BE2C (cell line): ENCODE measurements at regions not wholly inside any gene's neighbourhood (a gene's known extent, or its start where the extent isn't known, plus 50 kb on each side); places are given as distances from the start of the nearest gene placed in this dataset.

Source experiments
- DNase-seq: peaks from one replicate; pipeline ENCODE4 v3.0.0-alpha.2; 2020
- H3K27me3 ChIP-seq: fragments of 250-450 bp; sonication (Bioruptor Pico); 2 replicates; pipeline ENCODE4 v1.5.1; 2020; ENCODE audit warnings: mild to moderate bottlenecking
- H3K36me3 ChIP-seq: fragments of 250-450 bp; sonication (Bioruptor Pico); 2 replicates; pipeline ENCODE4 v1.5.1; 2020; ENCODE audit warnings: mild to moderate bottlenecking
- H3K4me1 ChIP-seq: fragments of 250-450 bp; sonication (Bioruptor Pico); 2 replicates; pipeline ENCODE4 v1.5.1; 2020
- H3K4me3 ChIP-seq: 2 replicates; pipeline ENCODE4 v1.5.1; 2011; ENCODE audit warnings: low read depth, low read length
- H3K9me3 ChIP-seq: fragments of 250-450 bp; sonication (Bioruptor Pico); 2 replicates; pipeline ENCODE4 v1.5.1; 2020
- CTCF ChIP-seq: IDR thresholded peaks from 2 replicates; pipeline ENCODE4 v1.5.1; 2012; ENCODE audit warnings: mild to moderate bottlenecking, low read depth, low read length

GRCh38 chr13:103640606-103641005 lies 574.4 kb upstream of the SLC10A2 start:
- Histone ChIP-seq H3K27me3 (no peaks in the 10 kb centered on the region), H3K4me3 (no peak overlapping the region), H3K9me3 (no peaks in the 10 kb centered on the region), H3K36me3 (no peaks in the 10 kb centered on the region), H3K4me1 (peaks cover 23% of the 10 kb centered on the region)
- DNase-seq = no peak
- no peak for TF ChIP-seq CTCF

DNA sequence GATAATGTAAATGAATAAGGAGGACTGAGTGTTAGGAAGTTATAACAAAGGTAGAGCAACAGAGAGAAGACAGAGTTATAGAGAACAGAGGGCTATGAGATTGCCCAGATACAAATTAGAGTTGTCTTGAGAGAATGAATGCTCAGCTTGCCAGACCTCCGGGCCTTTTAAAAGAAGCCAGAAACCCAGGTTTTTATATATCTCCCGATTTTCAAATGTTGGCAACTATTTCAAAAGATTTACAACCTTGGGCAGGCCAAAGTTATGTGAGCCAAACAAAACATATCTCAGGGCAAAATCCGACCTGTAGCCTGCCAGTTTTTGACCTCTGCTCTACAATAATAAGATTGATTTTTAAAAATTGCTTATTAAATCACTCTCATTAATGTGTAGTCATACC lies 573.1 kb upstream of the SLC10A2 start:
- Histone ChIP-seq H3K4me3 (no peak overlapping the region), H3K4me1 (peaks cover 23% of the 10 kb centered on the region), H3K27me3 (no peaks in the 10 kb centered on the region), H3K9me3 (no peaks in the 10 kb centered on the region), H3K36me3 (no peaks in the 10 kb centered on the region)
- no peak for TF ChIP-seq CTCF
- DNase-seq = no peak

GRCh38 chr13:103638706-103639105 lies 572.5 kb upstream of the SLC10A2 start:
- Histone ChIP-seq H3K36me3 (no peaks in the 10 kb centered on the region), H3K4me1 (peaks cover 23% of the 10 kb centered on the region), H3K4me3 (no peak overlapping the region), H3K9me3 (no peaks in the 10 kb centered on the region), H3K27me3 (no peaks in the 10 kb centered on the region)
- TF ChIP-seq CTCF = no peak
- no peak for DNase-seq

DNA sequence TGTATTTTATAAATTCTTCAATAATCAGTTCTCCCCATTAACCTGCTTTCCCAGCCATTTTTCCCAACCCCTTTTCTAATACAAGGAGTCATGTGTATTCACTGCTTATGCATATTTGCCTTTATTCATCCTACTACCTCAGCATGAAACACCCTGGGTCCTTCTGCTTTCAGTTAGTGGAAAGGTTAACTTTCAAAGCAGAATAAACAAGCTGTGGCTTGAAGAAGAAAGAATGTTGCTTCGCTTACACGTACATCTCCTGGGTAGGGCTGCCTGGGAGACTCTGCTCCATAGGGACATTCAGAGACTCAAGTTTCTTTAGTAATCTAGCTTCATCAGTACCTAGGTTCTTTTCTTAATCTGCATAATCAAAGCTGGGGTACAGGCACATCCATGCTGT lies 567.8 kb upstream of the SLC10A2 start:
- Histone ChIP-seq H3K36me3 (no peaks in the 10 kb centered on the region), H3K27me3 (no peaks in the 10 kb centered on the region), H3K4me3 (no peak overlapping the region), H3K9me3 (no peaks in the 10 kb centered on the region), H3K4me1 (peaks cover 7% of the 10 kb centered on the region)
- no peak for DNase-seq
- TF ChIP-seq CTCF = no peak

GRCh38 chr13:103625194-103625593 lies 559.0 kb upstream of the SLC10A2 start:
- no peak for TF ChIP-seq CTCF
- no peaks in the 10 kb centered on the region for H3K36me3 ChIP-seq
- H3K4me3 ChIP-seq = no peak overlapping the region
- no peaks in the 10 kb centered on the region for H3K4me1 ChIP-seq
- DNase-seq = no peak
- no peaks in the 10 kb centered on the region for H3K9me3 ChIP-seq
- H3K27me3 ChIP-seq = no peaks in the 10 kb centered on the region

GRCh38 chr13:103618151-103618550 lies 551.9 kb upstream of the SLC10A2 start:
- Histone ChIP-seq H3K27me3 (no peaks in the 10 kb centered on the region), H3K36me3 (no peaks in the 10 kb centered on the region), H3K4me1 (peaks cover 20% of the 10 kb centered on the region), H3K9me3 (no peaks in the 10 kb centered on the region), H3K4me3 (no peak overlapping the region)
- no peak for TF ChIP-seq CTCF
- DNase-seq = peak; percentile 51
